Fibroblast of skin of left biceps (primary cell): ENCODE measurements at regions not wholly inside any gene's neighbourhood (a gene's known extent, or its start where the extent isn't known, plus 50 kb on each side); places are given as distances from the start of the nearest gene placed in this dataset.

ENCODE experiments used
- DNase-seq, 2 experiments: peaks; one replicate each; pipeline ENCODE4 v3.0.0-alpha.2; 2013; ENCODE audit warnings: low read depth in 2 of 2

DNA sequence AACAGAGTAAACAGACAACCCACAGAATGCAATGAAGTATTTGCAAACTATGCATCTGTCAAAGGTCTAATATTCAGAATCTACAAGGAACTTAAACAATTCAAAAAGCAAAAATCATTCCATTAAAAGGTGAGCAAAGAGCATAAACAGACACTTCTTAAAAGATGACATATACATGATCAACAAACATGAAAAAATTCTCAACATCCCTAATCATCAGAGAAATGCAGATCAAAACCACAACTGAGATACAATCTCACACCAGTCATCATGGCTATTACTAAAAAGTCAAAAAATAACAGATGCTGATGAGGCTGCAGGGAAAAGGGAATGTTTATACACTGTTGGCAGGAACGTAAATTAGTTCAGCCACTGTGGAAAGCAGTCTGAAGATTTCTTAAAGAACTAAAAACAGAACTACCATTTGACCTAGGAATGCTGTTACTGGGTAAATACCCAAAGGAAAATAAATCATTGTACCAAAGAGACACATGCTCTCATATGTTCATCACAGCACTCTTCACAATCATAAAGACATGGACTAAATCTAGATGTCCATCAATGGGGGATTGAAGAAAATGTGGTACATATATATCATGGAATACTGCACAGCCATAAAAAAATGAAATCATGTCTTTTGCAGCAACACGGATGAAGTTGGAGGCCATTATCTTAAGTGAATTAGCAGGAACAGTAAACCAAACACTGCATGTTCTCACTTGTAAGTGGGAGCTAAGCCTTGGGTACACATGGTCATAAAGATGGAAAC is 393.3 kb upstream of the CBLB start:
- peak; percentile 87 to 92 for DNase-seq

DNA sequence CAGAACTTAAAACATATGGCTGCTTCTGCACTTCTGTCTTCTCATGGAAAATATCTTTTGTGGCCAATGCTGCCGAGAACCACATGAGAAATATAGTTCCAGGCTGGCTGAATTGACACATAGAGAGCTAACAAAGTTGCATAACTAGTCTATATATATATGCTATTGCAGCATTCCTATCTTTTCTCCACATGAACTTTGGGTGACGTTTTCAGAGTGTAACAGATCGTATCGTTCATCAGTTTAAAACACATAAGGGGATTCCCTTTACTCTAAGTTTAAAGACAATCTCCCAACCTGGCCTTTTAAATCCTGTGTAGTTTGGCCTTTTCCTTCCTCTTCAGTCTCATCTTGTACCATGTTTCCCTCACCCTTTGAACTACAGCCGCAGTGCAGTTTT is 394.2 kb upstream of the CBLB start:
- DNase-seq, result peak; percentile 54 to 58

DNA sequence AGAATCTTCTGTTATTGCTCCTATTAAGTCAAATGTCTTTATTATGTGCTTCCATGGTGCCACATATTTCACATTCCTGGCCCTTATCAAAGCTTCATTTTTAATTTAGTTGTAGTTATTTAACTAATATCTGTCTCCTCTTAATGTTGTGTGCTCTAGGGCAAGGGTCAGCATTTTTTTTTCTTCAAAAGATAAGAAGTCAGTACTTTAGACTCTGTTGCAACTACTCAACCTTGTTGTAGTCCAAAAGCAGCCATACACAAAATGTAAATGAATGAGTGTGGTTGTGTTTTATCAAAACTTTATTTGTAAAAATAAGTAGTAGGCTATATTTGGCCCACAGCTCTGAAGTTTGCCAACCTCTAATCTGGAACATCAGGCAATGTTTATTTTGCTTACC is 394.7 kb upstream of the CBLB start:
- DNase-seq, result no peak

DNA sequence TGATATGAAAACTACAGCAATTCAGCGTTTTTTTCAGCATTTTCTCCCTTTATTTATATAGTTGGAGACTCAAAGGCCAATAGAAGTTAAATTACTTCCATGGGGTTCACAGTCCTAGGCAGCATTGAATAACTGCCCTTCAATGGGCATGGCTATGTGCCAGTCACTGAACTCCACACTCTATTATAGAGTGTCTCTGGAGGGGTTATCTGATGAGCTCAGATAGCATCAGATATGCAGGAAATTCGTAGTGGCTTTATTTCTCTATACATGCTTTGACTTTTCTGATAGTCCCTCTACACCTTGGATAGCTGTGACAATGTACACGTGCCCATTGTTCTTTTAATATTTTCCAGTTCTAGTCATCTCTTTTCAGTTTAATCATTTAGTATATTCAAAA is 396.9 kb upstream of the CBLB start:
- no peak for DNase-seq

DNA sequence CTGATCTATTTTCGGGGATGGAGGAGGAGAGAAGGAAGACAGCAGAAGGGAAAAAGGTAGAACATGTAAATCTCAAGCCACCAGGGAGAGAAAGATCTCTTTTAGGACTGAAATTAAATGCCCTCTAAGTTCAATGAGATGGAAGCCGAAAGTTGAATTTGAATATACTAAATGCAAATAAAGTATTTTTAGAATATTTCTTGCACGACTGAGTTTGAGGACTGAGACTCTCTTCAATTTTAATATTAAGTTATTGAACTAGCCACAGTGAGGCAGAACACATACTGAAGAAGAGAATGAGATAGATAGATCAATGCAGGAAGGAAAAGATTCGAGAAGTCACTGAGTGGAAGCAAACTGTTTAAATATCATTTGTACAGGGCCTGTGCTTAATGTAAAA is 399.9 kb upstream of the CBLB start:
- no peak for DNase-seq

DNA sequence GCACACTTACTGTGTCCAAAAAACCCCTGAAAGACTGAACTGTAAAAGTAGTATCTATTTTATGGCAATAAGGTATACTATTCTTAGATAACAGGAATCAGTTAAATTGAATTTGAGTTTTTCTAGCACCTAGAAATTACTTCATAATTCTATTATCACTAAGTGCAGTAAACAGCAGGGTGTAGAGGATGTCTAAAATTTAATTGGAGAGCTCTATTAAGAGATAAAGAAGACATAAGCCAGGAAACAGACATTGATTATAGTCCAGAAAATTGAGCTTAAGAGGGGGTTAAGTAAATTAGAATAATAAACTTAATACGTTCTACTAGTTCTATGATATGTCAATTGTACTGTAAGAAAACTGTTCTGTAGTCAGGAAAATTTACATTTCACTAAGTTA is 403.5 kb upstream of the CBLB start:
- DNase-seq, result no peak

DNA sequence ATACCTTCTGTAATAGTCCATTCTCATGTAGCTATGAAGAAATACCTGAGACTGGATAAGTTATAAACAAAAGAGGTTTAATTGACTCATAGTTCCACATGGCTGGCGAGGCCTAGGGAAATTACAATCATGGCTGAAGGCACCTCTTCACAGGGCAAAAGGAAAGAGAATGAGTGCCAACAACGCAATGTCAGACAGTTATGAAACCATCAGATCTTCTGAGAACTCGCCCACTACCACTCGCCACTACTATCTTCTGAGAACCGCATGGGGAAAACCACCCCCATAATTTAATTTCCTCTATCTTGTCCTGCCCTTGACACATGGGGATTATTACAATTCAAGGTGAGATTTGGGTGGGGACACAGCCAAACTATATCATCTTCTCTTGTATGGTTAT is 406.8 kb upstream of the CBLB start:
- DNase-seq, result no peak

DNA sequence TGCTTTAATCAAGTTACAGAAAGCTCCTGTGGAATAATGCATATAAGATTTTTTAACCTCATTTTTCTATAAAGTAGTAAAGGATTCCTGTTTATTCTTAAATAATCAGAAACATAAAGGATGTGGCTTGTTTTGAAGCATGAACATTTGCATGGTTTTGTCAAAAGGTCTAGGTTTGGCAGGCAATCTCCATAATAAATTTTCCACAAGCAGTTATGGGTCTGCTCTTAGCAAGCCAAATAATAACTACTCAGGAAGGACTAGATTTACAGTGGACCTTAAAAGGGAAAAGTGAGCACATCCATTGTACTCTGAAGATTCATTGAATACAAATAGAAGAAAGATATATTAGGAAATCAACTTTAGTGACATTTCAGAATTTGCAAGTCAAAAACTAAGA is 407.3 kb upstream of the CBLB start:
- no peak for DNase-seq

DNA sequence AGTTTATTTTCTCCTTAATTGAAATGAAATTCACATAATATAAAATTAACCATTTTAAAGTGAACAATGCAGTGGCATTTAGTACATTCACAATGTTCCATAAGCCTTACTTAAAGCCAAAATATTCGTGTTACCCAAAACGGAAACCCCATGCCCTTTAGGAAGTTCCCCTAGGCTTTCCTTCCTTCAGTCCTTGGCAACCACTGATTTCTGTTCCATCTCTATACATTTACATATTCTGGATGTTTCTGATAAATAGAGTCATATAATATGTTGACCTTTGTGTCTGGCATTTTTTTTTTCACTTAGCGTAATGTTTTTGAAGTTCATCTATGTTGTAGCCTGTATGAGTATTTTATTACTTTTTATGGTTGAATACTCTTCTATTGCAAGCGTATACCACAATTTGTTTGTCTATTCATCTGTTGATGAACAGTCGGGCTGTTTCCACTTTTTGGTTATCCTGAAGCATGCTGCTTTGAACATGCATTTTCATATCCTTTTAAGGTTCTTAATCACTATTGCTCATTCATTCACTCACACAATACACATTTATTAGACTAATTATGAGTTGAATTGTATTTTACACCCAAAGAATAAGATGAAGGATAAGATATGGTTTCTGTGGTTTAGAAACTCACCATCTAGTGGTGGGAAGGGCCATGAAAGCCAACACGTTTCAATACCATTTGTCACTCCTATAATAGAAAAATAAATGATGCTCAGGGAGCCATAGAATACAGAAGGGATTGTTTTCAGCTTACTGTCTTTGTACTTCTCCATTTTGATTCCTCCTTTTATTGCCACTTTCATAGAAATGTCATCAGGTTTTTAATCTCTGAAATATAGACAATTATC is 408.2 kb upstream of the CBLB start:
- DNase-seq, result no peak

DNA sequence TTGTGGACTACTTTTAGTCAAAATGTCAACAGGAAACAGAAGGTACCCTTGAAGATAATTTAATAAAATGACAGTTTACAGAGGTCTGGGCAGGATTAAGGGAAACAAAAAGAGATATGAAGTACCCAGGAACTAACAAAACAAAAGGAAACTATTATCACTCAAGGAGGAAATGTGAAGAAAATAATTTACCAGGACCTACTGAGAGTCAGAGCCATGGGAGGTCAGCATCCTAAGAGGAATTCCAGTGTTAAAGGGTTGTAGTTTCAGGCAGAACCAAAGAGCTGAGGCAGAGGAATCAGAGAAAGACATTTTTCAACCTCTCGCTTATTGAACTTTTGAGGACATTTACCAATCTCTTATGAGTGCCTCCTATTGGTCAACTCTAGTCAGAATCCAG is 408.9 kb upstream of the CBLB start:
- DNase-seq, result no peak

DNA sequence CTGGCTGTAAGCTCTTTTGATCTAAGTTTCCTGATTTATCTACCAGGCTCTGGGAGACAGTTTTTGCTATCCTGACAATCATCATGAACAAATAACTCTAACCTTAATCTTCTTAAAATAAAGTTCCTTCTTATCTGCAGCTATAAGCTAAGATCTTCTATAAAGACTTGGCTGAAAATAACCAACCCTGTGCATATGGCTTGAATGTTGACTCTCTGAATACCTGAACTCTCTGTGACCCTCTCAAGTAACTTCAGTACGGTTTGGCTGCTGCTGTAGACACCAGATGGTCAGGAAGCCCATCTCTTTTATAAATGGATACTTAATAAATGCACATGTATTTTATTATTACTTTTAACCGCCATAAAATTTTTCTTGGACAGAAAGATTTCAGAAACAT is 412.4 kb upstream of the CBLB start:
- DNase-seq, result peak; percentile 37 to 40

DNA sequence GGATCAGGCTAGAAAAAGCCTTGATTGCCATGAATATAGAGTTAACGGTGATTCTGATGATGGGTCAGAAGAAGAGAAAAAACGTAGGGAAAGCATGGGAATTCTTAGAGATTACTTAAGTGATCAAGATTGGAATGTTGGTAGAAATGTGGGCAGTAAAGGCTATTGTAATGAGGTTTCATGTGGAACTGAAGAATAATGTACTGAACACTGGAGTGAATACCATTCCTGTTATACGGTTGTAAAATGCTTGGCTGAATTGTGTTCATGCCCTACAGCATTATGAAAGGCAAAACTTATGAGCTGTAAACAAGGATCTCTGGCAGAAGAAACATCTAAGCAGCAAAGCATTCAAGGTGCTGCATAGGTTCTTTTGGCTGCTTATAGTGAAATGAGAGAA is 414.1 kb upstream of the CBLB start:
- DNase-seq, result no peak

DNA sequence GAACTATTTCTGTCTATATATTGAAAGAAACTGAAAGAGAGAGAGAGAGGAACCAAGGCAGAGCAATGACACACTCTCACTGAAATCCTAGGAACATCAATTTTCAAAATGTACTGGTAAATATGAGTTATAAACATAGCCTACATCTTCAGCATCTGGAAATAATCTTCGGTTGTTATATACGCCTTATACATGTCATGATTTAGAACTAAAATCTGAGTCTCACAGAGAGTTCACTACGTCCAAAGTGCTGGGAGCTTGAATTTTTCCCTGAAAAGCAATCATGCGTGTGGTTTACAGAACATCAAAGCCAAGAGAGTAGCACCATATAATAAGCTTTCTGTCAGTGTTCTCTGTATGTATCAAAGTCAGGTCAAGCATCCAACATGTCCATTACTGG is 420.0 kb upstream of the CBLB start:
- DNase-seq, result peak; percentile 34 to 51

DNA sequence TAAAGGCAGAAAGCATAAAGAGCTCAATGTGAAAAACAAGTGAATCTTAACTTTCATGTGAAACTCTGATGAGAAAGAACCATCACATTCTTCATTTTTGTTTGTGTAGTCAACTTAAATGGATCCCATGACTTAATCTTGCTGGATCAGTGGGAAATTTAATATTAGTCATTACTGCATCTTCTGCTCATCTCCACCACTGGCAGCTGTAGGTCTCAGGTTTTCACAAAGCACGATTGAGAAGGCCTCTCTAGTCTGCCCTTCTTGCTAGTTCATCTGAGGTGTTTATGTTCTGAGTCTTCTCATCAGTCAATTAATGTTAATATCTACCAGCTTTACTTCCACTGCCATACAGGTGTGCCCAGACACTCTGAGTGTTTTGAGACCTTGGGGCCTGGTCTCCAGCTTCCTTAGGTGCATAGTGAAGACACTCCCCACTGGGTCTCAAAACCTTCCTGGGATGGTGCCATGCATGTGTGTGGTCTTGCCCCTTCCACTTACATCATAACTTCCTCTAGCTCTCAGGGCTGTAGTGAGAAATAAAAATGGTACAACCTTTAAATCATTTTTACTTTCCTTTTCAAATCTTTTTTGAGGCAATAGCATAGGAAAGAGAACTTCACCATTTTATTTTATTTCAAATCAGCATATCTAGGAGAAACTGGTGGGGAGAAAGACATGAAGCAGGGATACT is 421.6 kb upstream of the CBLB start:
- no peak for DNase-seq

DNA sequence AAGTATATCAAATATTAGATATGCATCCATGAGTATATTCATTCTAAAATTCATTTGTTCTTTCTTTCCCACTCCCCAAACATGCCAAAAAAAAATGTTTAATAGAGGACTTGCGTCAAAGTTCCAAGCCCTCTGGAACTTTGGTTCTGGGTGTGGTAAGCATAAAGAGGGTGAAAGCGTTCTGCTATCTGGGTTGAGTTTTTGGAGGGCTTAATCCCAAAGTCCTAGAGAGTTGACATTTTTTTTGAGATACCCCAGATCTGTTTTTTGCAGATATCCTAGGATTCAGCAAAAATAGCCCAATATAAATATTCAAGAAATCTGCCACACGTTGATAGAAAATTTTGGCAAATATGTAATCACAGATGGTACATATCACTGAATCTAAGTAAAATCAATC is 424.3 kb upstream of the CBLB start:
- DNase-seq, result no peak

DNA sequence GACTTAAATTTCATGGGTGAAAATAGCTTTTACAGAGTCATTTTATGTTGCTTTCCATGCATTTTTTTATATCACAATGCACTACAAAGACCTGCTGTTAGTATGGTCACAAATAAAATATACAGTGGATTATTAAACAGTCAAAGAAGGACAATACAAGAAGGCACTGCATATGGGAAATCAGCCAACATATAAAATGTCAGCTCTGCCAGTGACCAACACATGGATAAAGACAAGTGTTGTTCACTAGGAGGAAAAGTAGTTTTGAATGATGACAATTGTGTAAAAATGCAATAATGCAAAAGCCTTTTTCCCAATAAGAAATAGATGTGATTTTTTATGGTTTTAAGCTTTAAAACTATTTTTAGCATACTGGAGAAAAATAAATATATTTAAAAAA is 425.3 kb upstream of the CBLB start:
- DNase-seq, result no peak

DNA sequence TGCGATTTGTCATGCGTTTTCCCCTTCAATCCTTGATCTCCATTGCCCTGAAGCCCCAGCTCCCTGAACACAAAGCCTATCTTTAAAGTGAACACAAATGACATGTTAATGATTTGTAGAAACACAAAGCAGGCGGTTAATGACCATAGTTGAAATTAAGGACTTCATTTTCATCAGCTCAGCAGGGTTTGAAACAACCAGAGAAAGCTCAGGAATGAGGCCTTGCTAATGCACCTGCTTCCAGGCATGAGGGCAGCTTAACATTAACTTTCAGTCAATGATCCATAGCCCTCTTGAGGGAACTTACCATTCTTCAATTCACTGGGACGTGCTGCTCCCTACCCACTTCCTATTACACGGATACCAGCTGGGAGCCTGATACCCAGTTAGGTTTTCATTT is 427.2 kb upstream of the CBLB start:
- no peak for DNase-seq

DNA sequence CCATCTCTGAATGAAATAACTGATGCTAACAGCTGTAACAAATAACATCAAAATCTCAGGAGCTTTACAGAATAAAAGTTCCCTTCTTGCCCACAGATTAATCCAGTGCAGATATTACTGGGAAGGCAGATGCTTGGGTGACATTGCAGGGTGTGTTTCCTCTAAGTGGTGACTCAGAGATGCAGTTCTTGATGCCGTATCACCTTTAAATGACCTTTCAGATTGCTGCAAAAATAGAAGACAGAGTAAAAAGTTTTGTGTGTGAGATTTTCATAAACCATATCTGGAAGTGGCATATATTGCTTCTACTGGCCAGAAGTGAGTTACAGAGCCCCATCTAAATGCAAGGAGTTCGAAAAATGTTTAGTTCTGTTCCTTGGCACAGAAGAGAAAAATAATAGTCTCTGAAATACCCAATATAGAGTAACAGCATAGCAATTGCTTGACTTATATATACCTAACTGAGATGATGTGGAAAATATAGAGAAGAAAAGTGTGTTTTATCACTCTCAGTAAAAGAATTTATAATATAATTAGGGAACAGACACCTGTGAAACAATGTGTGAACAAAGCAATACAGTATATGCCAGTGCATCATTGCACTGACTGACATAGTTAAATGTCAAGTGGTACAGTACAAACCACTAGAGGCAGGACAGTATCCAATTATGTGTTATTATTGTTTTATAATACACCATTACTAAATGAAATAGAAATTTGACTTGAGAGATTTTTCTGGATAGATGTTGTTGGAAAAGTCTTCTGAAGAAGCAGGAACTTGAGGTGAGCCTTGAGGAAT is 430.7 kb upstream of the CBLB start:
- no peak for DNase-seq

DNA sequence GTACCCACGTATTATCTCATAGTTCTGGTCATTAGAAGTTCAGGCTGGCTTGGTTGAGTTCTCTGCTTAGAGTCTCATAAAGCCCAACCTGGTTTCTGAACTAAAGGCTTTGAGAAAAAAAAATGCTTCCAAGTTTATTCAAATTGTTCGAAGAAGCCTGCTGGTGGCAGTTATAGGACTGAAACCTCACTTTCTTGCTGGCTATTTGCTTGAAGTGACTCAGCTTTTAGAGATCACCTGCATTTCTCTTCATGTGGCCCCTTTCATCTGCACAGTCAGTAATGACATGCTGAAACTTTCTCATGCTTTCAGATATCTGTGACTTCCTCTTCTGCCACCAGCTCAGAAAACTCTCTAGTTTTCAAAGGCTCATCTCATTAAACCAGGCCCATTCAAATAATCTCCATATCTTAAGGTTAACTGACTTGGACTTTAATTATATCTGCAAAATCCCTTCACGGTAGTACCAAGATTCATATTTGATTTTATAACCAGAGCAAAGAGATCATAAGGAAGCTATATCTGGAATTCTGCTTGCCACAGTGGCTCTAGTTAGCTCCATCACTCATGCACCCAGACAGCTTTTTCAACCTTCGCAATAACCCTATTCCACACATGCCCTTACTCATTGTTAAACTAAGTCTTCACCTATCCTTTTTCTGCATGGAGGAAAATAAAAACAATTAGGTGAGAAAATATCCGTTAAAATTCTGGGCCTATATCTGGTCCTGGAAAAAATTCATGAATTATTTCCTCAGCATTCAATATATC is 433.8 kb upstream of the CBLB start:
- DNase-seq, result no peak

DNA sequence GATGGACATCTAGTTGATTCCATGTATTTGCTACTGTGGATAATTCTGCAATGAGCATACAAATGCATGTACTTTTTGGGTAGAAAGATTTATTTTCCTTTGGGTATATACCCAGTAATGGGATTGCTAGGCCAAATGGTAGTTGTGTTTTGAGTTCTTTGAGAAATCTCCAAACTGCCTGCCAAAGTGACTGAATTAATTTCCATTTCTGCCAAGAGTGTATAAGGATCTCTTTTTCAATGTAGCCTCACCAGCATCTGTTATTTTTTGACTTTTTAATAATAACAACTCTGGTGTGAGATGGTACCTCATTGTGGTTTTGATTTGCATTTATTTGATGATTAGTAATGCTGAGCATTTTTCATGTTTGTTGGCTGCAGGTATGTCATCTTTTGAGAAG is 435.0 kb upstream of the CBLB start:
- no peak for DNase-seq

DNA sequence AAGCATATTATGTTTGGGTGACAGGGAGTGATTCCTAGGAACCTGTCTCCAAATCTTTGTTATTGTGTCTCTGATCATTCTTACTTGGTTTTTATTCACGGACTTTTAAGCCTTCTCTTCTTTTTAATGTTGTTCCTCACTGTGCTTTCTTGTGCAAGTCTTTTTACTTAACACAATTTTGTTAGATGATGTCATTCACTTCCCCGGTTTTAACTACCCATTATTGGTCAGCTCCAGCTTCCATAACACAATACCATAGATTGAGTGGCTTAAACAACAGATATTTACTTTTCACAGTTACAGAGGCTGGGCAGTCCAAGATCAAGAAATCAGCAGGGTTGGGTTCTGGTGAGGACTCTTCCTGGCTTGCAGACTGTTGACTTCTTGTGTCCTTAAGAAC is 436.3 kb upstream of the CBLB start:
- DNase-seq, result no peak
